Tibial artery (tissue), 4 donors: ENCODE measurements at regions not wholly inside any gene's neighbourhood (a gene's known extent, or its start where the extent isn't known, plus 50 kb on each side); places are given as distances from the start of the nearest gene placed in this dataset.

ENCODE experiments used
- DNase-seq, 2 donors: peaks; one replicate each; pipeline ENCODE4 v3.0.0-alpha.2; 2019
- H3K27ac ChIP-seq, 2 donors: fragments of 200-600 bp; sonication (generic) in 1 of 2; 1 replicate in 1 of 2; 2 replicates in 1 of 2; pipeline ENCODE4 v1.5.1; 2018 to 2019; ENCODE audit warnings: mild to moderate bottlenecking in 1 of 2
- H3K27me3 ChIP-seq, 2 donors: fragments of 200-600 bp; sonication (generic) in 1 of 2; one replicate each; pipeline versions ENCODE4 v1.5.1 to v1.6.0; 2016 to 2019
- H3K36me3 ChIP-seq, 3 donors: fragments of 200-600 bp; sonication (generic) in 2 of 3; one replicate each; pipeline ENCODE4 v1.5.1; 2016 to 2019; ENCODE audit warnings: mild to moderate bottlenecking in 2 of 3
- H3K4me1 ChIP-seq, 4 donors: fragments of 200-600 bp; sonication (generic) in 2 of 4; 1 replicate in 3 of 4; 2 replicates in 1 of 4; pipeline ENCODE4 v1.5.1; 2016 to 2019
- H3K4me3 ChIP-seq, 2 donors: fragments of 200-600 bp; sonication (generic) in 1 of 2; 1 replicate in 1 of 2; 2 replicates in 1 of 2; pipeline ENCODE4 v1.5.1; 2018 to 2019; ENCODE audit warnings: mild to moderate bottlenecking in 2 of 2
- H3K9me3 ChIP-seq, 3 donors: fragments of 200-600 bp; sonication (generic) in 1 of 3; one replicate each; pipeline ENCODE4 v1.5.1; 2016 to 2019
- CTCF ChIP-seq, 2 experiments: fragments of 200-600 bp in 1 of 2; fragments of 450-650 bp in 1 of 2; IDR thresholded peaks; one replicate each; pipeline ENCODE4 v1.5.1; 2017 to 2019; ENCODE audit warnings: antibody characterized with exemption in 2 of 2, mild to moderate bottlenecking in 1 of 2, moderate library complexity in 1 of 2
- intact Hi-C: fragments of 100-400 bp; cut with DNase I; formaldehyde crosslinking; loops from one replicate; pipeline ENCODE4 v1.15.0; 2023; ENCODE audit warnings: low total_unique reads

DNA sequence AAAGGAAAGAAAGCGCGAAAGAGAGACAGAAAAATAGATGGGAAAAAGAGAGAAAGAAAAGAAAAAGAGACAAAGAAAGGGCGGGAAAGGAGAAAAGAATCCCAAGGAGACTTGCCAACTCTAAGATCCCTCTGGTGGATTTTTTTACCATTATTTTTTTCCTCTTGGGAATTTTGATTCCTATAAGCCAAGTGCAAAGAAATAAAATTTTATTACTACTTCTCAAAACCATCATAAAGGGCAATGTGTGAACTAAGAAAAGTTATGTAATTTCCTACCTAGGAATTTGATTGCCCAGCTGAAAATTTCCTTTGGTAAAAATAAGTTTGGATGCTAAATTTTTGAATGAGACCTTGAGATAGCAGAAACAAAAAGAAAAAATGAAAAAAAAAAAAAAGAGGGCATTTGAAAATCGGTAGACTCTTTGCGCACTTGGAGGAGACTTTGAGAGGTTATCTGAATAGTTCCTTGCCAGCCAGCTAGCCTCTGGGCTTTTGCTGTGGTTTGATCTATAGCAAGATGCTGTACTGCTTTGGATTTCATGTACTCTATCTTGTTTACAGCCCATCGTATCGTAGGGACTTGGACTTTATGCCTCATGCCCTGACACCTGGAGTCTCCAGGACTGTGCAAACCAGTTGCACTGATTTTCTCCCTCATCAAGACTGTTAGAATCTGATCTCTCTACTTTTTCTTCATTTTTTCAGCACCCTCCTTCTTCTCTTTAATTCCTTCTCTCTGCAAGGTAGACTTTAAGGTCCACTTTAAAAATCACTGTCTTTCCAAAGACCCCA is 535.4 kb upstream of the MKI67 start:
- Histone ChIP-seq H3K36me3 (no peaks in the 10 kb centered on the region), H3K4me3 (no peak overlapping the region), H3K4me1 (no peaks in the 10 kb centered on the region), H3K9me3 (no peaks in the 10 kb centered on the region), H3K27ac (no peak overlapping the region), H3K27me3 (no peaks in the 10 kb centered on the region)
- no peak for DNase-seq
- no peak for TF ChIP-seq CTCF (IDR thresholded peaks at IDR 0.05)
- intact Hi-C loops, result no loop called here

DNA sequence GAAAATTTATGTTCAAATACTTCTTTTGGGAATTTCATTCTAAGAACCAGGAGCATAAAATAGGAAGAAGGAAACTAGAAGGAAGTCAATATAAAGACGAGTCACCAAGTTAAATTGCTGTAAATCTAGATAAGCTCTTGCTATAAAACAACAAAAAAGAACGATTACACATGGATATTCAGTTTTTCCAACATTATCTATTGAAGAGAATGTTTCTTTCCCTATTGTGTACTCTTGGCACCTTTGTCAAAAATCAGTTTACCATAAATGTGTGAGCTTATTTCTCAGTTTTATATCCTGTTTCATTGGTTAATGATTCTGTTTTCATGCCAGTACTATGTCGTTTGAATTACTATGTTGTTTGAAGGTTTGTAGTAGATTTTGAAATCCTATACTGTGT is 536.3 kb upstream of the MKI67 start:
- no peak overlapping the region for H3K4me3 ChIP-seq
- no peaks in the 10 kb centered on the region for H3K27me3 ChIP-seq
- H3K9me3 ChIP-seq, result no peaks in the 10 kb centered on the region
- H3K36me3 ChIP-seq, result no peaks in the 10 kb centered on the region
- no peak overlapping the region for H3K27ac ChIP-seq
- intact Hi-C loops, result no loop called here
- H3K4me1 ChIP-seq, result no peaks in the 10 kb centered on the region
- TF ChIP-seq CTCF (IDR thresholded peaks at IDR 0.05), result no peak
- no peak for DNase-seq

- intact Hi-C loops, result no loop called here
- no peak for TF ChIP-seq CTCF (IDR thresholded peaks at IDR 0.05)
- DNase-seq, result no peak
Measured at GRCh38 chr10:128664729-128665128, 538.5 kb upstream of the MKI67 start.

DNA sequence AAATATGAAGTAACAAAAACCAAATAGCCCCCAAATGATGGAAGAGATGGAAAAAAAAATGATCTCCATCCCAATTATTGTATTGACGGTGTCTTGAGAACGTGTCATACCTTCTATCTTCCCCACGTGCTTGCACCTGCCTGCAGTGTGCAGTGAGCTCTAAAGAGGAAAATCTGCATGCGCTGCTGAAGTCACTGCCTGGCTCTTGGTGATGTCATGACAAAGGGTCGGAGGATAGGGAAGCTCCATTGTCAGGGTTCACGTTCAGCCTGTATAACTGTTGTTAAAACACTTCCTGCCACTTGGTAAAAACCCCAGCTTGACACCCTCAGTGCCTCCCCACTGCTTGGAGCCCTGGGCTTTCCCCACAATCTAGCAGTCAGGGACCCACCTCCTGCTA is 549.2 kb upstream of the MKI67 start:
- DNase-seq, result no peak
- no peak overlapping the region for H3K4me3 ChIP-seq
- no peak overlapping the region for H3K27ac ChIP-seq
- intact Hi-C loops, result no loop called here
- TF ChIP-seq CTCF (IDR thresholded peaks at IDR 0.05), result no peak
- H3K4me1 ChIP-seq, result no peaks in the 10 kb centered on the region
- no peaks in the 10 kb centered on the region for H3K9me3 ChIP-seq
- no peaks in the 10 kb centered on the region for H3K27me3 ChIP-seq
- H3K36me3 ChIP-seq, result no peaks in the 10 kb centered on the region

More at GRCh38 chr10:128664729-128665128, 538.5 kb upstream of the MKI67 start:
- no peak overlapping the region for H3K27ac ChIP-seq
- no peaks in the 10 kb centered on the region for H3K36me3 ChIP-seq
- no peaks in the 10 kb centered on the region for H3K9me3 ChIP-seq
- no peak overlapping the region for H3K4me3 ChIP-seq
- no peaks in the 10 kb centered on the region for H3K27me3 ChIP-seq
- H3K4me1 ChIP-seq, result no peaks in the 10 kb centered on the region

DNA sequence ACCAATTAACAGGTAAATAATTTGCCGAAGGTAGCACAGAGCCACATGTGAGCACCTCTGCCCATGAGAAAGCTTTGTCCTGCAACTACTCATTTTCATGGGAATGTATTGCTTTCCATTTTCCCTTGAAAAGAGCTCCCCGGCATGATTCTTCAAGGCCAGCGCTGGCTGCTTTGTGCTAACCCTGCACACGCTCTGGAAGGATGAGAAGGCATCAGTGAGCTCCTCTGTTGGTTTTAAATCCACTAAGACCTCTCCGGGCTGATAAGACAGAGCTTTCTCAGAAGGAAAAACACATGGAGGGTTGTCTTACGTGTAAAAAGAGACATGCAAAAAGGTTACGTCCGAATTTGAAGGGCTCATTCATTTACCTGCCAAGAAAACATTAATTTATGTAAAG is 553.9 kb upstream of the MKI67 start:
- no peak for DNase-seq
- Histone ChIP-seq H3K27ac (no peak overlapping the region), H3K4me1 (no peaks in the 10 kb centered on the region), H3K27me3 (no peaks in the 10 kb centered on the region), H3K9me3 (no peaks in the 10 kb centered on the region), H3K4me3 (no peak overlapping the region), H3K36me3 (no peaks in the 10 kb centered on the region)
- TF ChIP-seq CTCF (IDR thresholded peaks at IDR 0.05), result no peak
- intact Hi-C loops, result no loop called here
